SU-DHL-6 (cell line): ENCODE measurements at regions not wholly inside any gene's neighbourhood (a gene's known extent, or its start where the extent isn't known, plus 50 kb on each side); places are given as distances from the start of the nearest gene placed in this dataset.

Experiments
- H2AFZ ChIP-seq: fragments of 200-600 bp; sonication (generic); 2 replicates; pipeline ENCODE4 v1.6.1; 2014; ENCODE audit warnings: low read depth, mild to moderate bottlenecking, moderate library complexity, mixed read lengths, antibody characterized with exemption, low read length; ENCODE audit not compliant: severe bottlenecking
- H3F3A ChIP-seq: fragments of 200-600 bp; shearing (Covaris generic); 2 replicates; pipeline ENCODE4 v1.6.0; 2016; ENCODE audit warnings: antibody characterized with exemption, mild to moderate bottlenecking; ENCODE audit not compliant: insufficient read depth
- H3K27ac ChIP-seq: fragments of 200-600 bp; sonication (generic); 2 replicates; pipeline ENCODE4 v1.5.1; 2016; ENCODE audit warnings: low read depth, mild to moderate bottlenecking, low read length, moderate library complexity, mixed read lengths
- H3K27me3 ChIP-seq: fragments of 200-600 bp; sonication (generic), shearing (Covaris generic); 2 replicates; pipeline ENCODE4 v1.6.0; 2014; ENCODE audit warnings: mild to moderate bottlenecking, low read length
- H3K36me3 ChIP-seq: fragments of 200-600 bp; sonication (generic); 2 replicates; pipeline ENCODE4 v1.6.1; 2014; ENCODE audit warnings: mild to moderate bottlenecking, low read length, mixed read lengths
- H3K4me2 ChIP-seq: fragments of 300-600, 200-600 bp; shearing (Covaris generic), sonication (generic); 2 replicates; pipeline ENCODE4 v1.6.0; 2014; ENCODE audit warnings: low read length, low read depth, mild to moderate bottlenecking; ENCODE audit not compliant: poor library complexity, severe bottlenecking
- H3K4me3 ChIP-seq: fragments of 200-600 bp; sonication (generic); 2 replicates; pipeline ENCODE4 v1.5.1; 2014; ENCODE audit warnings: antibody characterized with exemption, low read length, mild to moderate bottlenecking, mixed read lengths; ENCODE audit not compliant: insufficient read depth, poor library complexity, severe bottlenecking
- H3K79me2 ChIP-seq: fragments of 200-600 bp; sonication (generic); 2 replicates; pipeline ENCODE4 v1.6.1; 2014; ENCODE audit warnings: mild to moderate bottlenecking, low read length, moderate library complexity; ENCODE audit not compliant: insufficient read depth
- H3K9ac ChIP-seq: fragments of 200-600 bp; sonication (generic); 2 replicates; pipeline ENCODE4 v1.7.0; 2014; ENCODE audit warnings: mild to moderate bottlenecking, low read length
- H3K9me2 ChIP-seq: fragments of 200-600 bp; sonication (generic); replicated peaks from 2 replicates; pipeline ENCODE4 v1.6.1; 2014; ENCODE audit warnings: low read length; ENCODE audit not compliant: insufficient read depth
- H3K9me3 ChIP-seq: fragments of 200-600 bp; sonication (generic); 2 replicates; pipeline ENCODE4 v1.6.1; 2014; ENCODE audit warnings: low read length, mixed read lengths; ENCODE audit not compliant: insufficient read depth
- H4K20me1 ChIP-seq: fragments of 200-600 bp; sonication (generic); 2 replicates; pipeline ENCODE4 v1.6.1; 2014; ENCODE audit warnings: low read depth, mild to moderate bottlenecking, antibody characterized with exemption, low read length, moderate library complexity, mixed read lengths
- CTCF ChIP-seq: fragments of 200-600 bp; sonication (generic); IDR thresholded peaks from one replicate; pipeline ENCODE4 v1.5.1; 2017; ENCODE audit warnings: antibody characterized with exemption, mild to moderate bottlenecking, low read length, moderate library complexity; ENCODE audit not compliant: insufficient read depth, poor library complexity, severe bottlenecking
- EZH2phosphoT487 ChIP-seq: fragments of 200-600 bp; sonication (generic), shearing (Covaris generic); conservative IDR thresholded peaks from 2 replicates; pipeline ENCODE4 v1.6.1; 2018; ENCODE audit warnings: mild to moderate bottlenecking, antibody characterized with exemption, low read length, moderate library complexity, mixed read lengths

- TF ChIP-seq EZH2phosphoT487: no peak
- TF ChIP-seq CTCF: no peak
- Histone ChIP-seq H3K27me3 (no peaks in the 10 kb centered on the region), H3K79me2 (no peaks in the 10 kb centered on the region)
Measured at GRCh38 chr3:166714206-166714605, 665.9 kb downstream of the ZBBX start.

GRCh38 chr3:166713787-166714186, 666.3 kb downstream of the ZBBX start:
- H3K4me2 ChIP-seq: no peak overlapping the region
- H3K9me2 ChIP-seq: no peaks in the 10 kb centered on the region
- no peaks in the 10 kb centered on the region for H3K79me2 ChIP-seq
- H4K20me1 ChIP-seq: no peaks in the 10 kb centered on the region
- H3F3A ChIP-seq: no peaks in the 10 kb centered on the region
- H3K27ac ChIP-seq: no peak overlapping the region
- H3K4me3 ChIP-seq: no peak overlapping the region
- TF ChIP-seq CTCF: no peak
- TF ChIP-seq EZH2phosphoT487: no peak
- no peaks in the 10 kb centered on the region for H3K27me3 ChIP-seq
- H2AFZ ChIP-seq: peak overlapping the region; percentile 82
- H3K9ac ChIP-seq: no peak overlapping the region
- H3K36me3 ChIP-seq: no peaks in the 10 kb centered on the region
- H3K9me3 ChIP-seq: peaks cover 3% of the 10 kb centered on the region; the same call in 1 of the 2 replicates

More at GRCh38 chr3:166714206-166714605, 665.9 kb downstream of the ZBBX start:
- Histone ChIP-seq H3K9ac (no peak overlapping the region), H3F3A (no peaks in the 10 kb centered on the region), H4K20me1 (no peaks in the 10 kb centered on the region), H3K9me3 (peaks cover 3% of the 10 kb centered on the region; the same call in 1 of the 2 replicates), H2AFZ (no peak overlapping the region), H3K9me2 (no peaks in the 10 kb centered on the region), H3K36me3 (no peaks in the 10 kb centered on the region), H3K4me3 (no peak overlapping the region), H3K27ac (no peak overlapping the region), H3K4me2 (no peak overlapping the region)

- H4K20me1 ChIP-seq: no peaks in the 10 kb centered on the region
- H3K4me2 ChIP-seq: no peak overlapping the region
- H3K9ac ChIP-seq: no peak overlapping the region
- H3K79me2 ChIP-seq: no peaks in the 10 kb centered on the region
- no peaks in the 10 kb centered on the region for H3K36me3 ChIP-seq
- no peaks in the 10 kb centered on the region for H3K9me3 ChIP-seq
- H3F3A ChIP-seq: no peaks in the 10 kb centered on the region
- no peak overlapping the region for H3K27ac ChIP-seq
- H2AFZ ChIP-seq: no peak overlapping the region
- H3K4me3 ChIP-seq: no peak overlapping the region
- H3K9me2 ChIP-seq: no peaks in the 10 kb centered on the region
- no peak for TF ChIP-seq CTCF
- TF ChIP-seq EZH2phosphoT487: no peak
- no peaks in the 10 kb centered on the region for H3K27me3 ChIP-seq
Measured at GRCh38 chr3:166706094-166706493, 674.0 kb downstream of the ZBBX start.
